Cardiac muscle cell (in vitro differentiated cells and primary cell): ENCODE measurements at regions not wholly inside any gene's neighbourhood (a gene's known extent, or its start where the extent isn't known, plus 50 kb on each side); places are given as distances from the start of the nearest gene placed in this dataset.

Source experiments
- DNase-seq, 2 donors: peaks; one replicate each; pipeline versions ENCODE4 v3.0.0 to v3.0.0-alpha.2; 2010 to 2017; ENCODE audit warnings: low read depth in 1 of 2, low spot score in 1 of 2
- H3K27ac ChIP-seq: fragments of 200-600 bp; sonication (generic); 2 replicates; pipeline ENCODE4 v1.5.1; 2016
- H3K27me3 ChIP-seq: fragments of 200-600 bp; sonication (generic); 2 replicates; pipeline ENCODE4 v1.6.0; 2016; ENCODE audit warnings: control low read depth
- H3K36me3 ChIP-seq: fragments of 200-600 bp; sonication (generic); 2 replicates; pipeline ENCODE4 v1.5.1; 2016; ENCODE audit warnings: control low read depth
- H3K4me1 ChIP-seq: fragments of 200-600 bp; sonication (generic); 2 replicates; pipeline ENCODE4 v1.8.1; 2017; ENCODE audit warnings: low read depth, mild to moderate bottlenecking, mixed run types
- H3K4me3 ChIP-seq: fragments of 200-600 bp; sonication (generic); 2 replicates; pipeline ENCODE4 v1.5.1; 2016; ENCODE audit warnings: mild to moderate bottlenecking
- H3K9me3 ChIP-seq: fragments of 200-600 bp; sonication (generic); 2 replicates; pipeline ENCODE4 v1.5.1; 2017; ENCODE audit warnings: low read depth, mild to moderate bottlenecking, control low read depth
- CTCF ChIP-seq: IDR thresholded peaks from 2 replicates; pipeline ENCODE4 v1.5.1; 2012; ENCODE audit warnings: low read depth, mild to moderate bottlenecking, low read length

DNA sequence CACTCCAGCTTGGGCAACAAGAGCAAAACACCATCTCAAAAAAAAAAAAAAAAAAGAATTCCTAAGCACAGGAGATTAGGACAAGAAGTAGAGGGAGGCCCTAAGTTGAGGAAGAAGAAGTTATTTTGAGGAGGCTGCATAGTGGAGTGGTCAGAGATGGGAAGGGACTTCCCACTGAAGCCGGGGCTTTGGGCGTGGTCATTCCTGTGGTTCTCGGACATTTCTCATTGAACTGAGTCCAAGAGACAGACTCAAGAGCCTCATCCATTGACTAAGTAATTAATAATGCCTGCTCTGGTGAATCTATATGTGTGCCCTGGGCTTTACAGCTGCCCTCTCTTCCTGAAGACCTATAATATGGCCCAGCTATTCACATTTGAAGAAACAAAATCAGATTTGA, 53.2 kb upstream of the FTH1 start:
- Histone ChIP-seq H3K4me1 (no peaks in the 10 kb centered on the region), H3K27me3 (no peaks in the 10 kb centered on the region), H3K36me3 (no peaks in the 10 kb centered on the region), H3K27ac (no peak overlapping the region), H3K4me3 (no peak overlapping the region), H3K9me3 (no peaks in the 10 kb centered on the region)
- DNase-seq, result no peak
- no peak for TF ChIP-seq CTCF

DNA sequence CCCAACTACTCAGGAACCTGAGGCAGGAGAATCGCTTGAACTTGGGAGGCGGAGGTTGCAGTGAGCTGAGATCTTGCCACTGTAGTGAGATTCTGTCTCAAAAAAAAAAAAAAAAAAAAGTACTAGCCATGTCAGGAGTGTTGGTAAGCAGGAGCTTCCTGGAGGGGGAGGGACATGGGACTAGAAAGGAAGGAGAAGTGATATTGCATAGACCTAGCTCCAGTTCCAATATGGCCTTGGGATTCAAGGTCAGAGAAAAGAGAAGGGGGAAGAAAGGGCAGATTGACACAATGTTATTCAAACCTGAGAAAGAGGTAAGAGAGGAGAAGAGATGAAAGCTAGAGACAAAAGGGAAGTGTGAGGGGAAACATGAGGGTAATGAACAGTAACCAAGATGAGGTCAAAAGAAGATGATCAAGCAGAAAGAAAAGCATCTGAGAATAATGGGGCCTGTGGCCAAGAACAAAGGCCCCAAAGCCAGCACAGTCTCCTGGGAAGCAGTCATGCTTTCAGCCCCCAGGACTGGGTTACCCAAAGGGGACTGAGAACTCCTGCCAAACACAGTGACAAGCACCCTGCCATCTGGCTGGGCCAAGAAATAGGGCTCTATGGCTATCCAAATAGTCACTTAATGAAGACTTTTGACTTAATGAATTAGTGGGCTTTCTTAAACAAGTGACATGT, 51.7 kb upstream of the FTH1 start:
- H3K36me3 ChIP-seq, result no peaks in the 10 kb centered on the region
- no peaks in the 10 kb centered on the region for H3K9me3 ChIP-seq
- DNase-seq, result no peak
- no peak for TF ChIP-seq CTCF
- H3K4me1 ChIP-seq, result no peaks in the 10 kb centered on the region
- no peaks in the 10 kb centered on the region for H3K27me3 ChIP-seq
- no peak overlapping the region for H3K4me3 ChIP-seq
- H3K27ac ChIP-seq, result no peak overlapping the region

DNA sequence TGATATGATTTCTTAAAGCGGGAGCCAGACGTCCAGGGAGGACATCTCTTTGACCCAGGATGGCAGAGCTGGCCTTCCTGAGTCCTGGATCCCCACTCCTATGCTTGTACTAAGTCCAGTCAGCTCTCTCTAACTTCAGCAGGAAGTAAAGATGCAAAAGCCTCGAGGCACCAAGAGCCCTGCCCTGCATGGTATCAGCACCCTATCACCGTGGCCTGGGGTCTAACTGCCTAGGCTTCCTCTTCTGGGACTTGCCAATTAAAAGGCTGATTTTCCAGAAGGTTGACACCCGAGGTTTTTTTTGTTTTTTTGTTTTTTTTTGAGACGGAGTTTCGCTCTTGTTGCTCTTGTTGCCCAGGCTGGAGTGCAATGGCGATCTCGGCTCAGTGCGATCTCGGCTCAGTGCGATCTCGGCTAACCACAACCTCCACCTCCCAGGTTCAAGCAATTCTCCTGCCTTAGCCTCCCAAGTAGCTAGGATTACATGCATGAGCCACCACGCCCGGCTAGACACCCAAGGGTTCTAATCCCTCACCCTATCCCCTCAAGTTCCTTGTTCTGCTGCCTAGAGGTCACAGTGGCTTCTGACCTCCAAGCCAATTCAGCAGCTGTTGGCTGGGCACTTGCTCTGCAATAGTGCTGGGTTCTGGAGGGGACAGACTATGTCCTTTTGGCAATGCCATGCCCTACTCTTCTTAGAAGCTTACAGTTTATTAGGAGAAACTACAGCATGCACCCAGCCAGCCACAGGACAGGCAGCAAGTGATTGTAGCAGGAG, 50.6 kb upstream of the FTH1 start:
- no peak for DNase-seq
- Histone ChIP-seq H3K4me3 (no peak overlapping the region), H3K27ac (no peak overlapping the region), H3K36me3 (no peaks in the 10 kb centered on the region), H3K27me3 (no peaks in the 10 kb centered on the region), H3K9me3 (no peaks in the 10 kb centered on the region), H3K4me1 (no peaks in the 10 kb centered on the region)
- no peak for TF ChIP-seq CTCF
